ENCODE measurements at regions not wholly inside any gene's neighbourhood (a gene's known extent, or its start where the extent isn't known, plus 50 kb on each side); places are given as distances from the start of the nearest gene placed in this dataset.

- FAIRE-seq: no peak
- DNase-seq (ENCODE audit: low spot score in 2 of 2): no peak
Measured at GRCh38 chr20:6504179-6504578, 263.3 kb upstream of the BMP2 start.

- FAIRE-seq: no peak
- DNase-seq (ENCODE audit: low spot score in 2 of 2): no peak
Measured at GRCh38 chr20:6502999-6503398, 264.5 kb upstream of the BMP2 start.

- no peak for DNase-seq (ENCODE audit: low spot score in 2 of 2)
- no peak for FAIRE-seq
Measured at GRCh38 chr20:6502219-6502618, 265.3 kb upstream of the BMP2 start.

- DNase-seq (ENCODE audit: low spot score in 2 of 2) (no peak), FAIRE-seq (no peak)
Measured at GRCh38 chr20:6501061-6501460, 266.4 kb upstream of the BMP2 start.

- DNase-seq (ENCODE audit: low spot score in 2 of 2) (no peak), FAIRE-seq (no peak)
Measured at GRCh38 chr20:6499566-6499965, 267.9 kb upstream of the BMP2 start.

GRCh38 chr20:6496874-6497273 lies 270.6 kb upstream of the BMP2 start:
- FAIRE-seq: no peak

GRCh38 chr20:6495907-6496306 lies 271.6 kb upstream of the BMP2 start:
- FAIRE-seq (no peak), DNase-seq (ENCODE audit: low spot score in 2 of 2) (no peak)

More at GRCh38 chr20:6496874-6497273, 270.6 kb upstream of the BMP2 start:
- DNase-seq (ENCODE audit: low spot score in 2 of 2): no peak

GRCh38 chr20:6492271-6493055 lies 275.0 kb upstream of the BMP2 start:
- FAIRE-seq (no peak), DNase-seq (ENCODE audit: low spot score in 2 of 2) (no peak)

- no peak for DNase-seq (ENCODE audit: low spot score in 2 of 2)
- FAIRE-seq: no peak
Measured at GRCh38 chr20:6490849-6491248, 276.6 kb upstream of the BMP2 start.

- no peak for FAIRE-seq
- DNase-seq (ENCODE audit: low spot score in 2 of 2): no peak
Measured at GRCh38 chr20:6489361-6490171, 277.9 kb upstream of the BMP2 start.

GRCh38 chr20:6485351-6485750 lies 282.1 kb upstream of the BMP2 start:
- FAIRE-seq (no peak), DNase-seq (ENCODE audit: low spot score in 2 of 2) (no peak)

GRCh38 chr20:6483727-6484126 lies 283.8 kb upstream of the BMP2 start:
- DNase-seq (ENCODE audit: low spot score in 2 of 2) (no peak), FAIRE-seq (no peak)

- no peak for DNase-seq (ENCODE audit: low spot score in 2 of 2)
- no peak for FAIRE-seq
Measured at GRCh38 chr20:6482486-6482885, 285.0 kb upstream of the BMP2 start.

- FAIRE-seq: no peak
- no peak for DNase-seq (ENCODE audit: low spot score in 2 of 2)
Measured at GRCh38 chr20:6480328-6481200, 286.9 kb upstream of the BMP2 start.

- no peak for DNase-seq (ENCODE audit: low spot score in 2 of 2)
- FAIRE-seq: no peak
Measured at GRCh38 chr20:6473197-6473596, 294.3 kb upstream of the BMP2 start.

GRCh38 chr20:6471871-6472270 lies 295.6 kb upstream of the BMP2 start:
- DNase-seq (ENCODE audit: low spot score in 2 of 2): no peak
- no peak for FAIRE-seq

- no peak for FAIRE-seq
Measured at GRCh38 chr20:6471110-6471647, 296.3 kb upstream of the BMP2 start.

GRCh38 chr20:6469695-6470094 lies 297.8 kb upstream of the BMP2 start:
- no peak for DNase-seq (ENCODE audit: low spot score in 2 of 2)
- no peak for FAIRE-seq

More at GRCh38 chr20:6471110-6471647, 296.3 kb upstream of the BMP2 start:
- DNase-seq (ENCODE audit: low spot score in 2 of 2): no peak

- FAIRE-seq: no peak
- DNase-seq (ENCODE audit: low spot score in 2 of 2): no peak
Measured at GRCh38 chr20:6468423-6469116, 298.9 kb upstream of the BMP2 start.

GRCh38 chr20:6467562-6467961 lies 299.9 kb upstream of the BMP2 start:
- FAIRE-seq (no peak), DNase-seq (ENCODE audit: low spot score in 2 of 2) (no peak)
